GM12891 (cell line): ENCODE measurements at regions not wholly inside any gene's neighbourhood (a gene's known extent, or its start where the extent isn't known, plus 50 kb on each side); places are given as distances from the start of the nearest gene placed in this dataset.

Source experiments
- DNase-seq: peaks from one replicate; pipeline ENCODE4 v3.0.0; 2011; ENCODE audit warnings: low spot score; ENCODE audit not compliant: insufficient read length
- FAIRE-seq: peaks from 2 replicates; lab custom pipeline; 2011; peaks lifted over from hg19 to GRCh38; lab: Jason Lieb, UNC
- PAX5 ChIP-seq: IDR thresholded peaks from 2 replicates; pipeline ENCODE4 v1.6.1; 2011; ENCODE audit warnings: low read length, moderate library complexity, mild to moderate bottlenecking; ENCODE audit not compliant: insufficient read depth, severe bottlenecking
- POLR2A ChIP-seq: IDR thresholded peaks from 2 replicates; pipeline ENCODE4 v1.6.1; 2011; ENCODE audit warnings: low read depth, low read length, control low read depth
- POLR2AphosphoS5 ChIP-seq: IDR thresholded peaks from 2 replicates; pipeline ENCODE4 v1.6.1; 2011; ENCODE audit warnings: low read depth, low read length, control low read depth
- POU2F2 ChIP-seq: IDR thresholded peaks from 2 replicates; pipeline ENCODE4 v1.6.1; 2011; ENCODE audit warnings: low read depth, mild to moderate bottlenecking, control low read depth, low read length, moderate library complexity
- SPI1 ChIP-seq: IDR thresholded peaks from 2 replicates; pipeline ENCODE4 v1.6.1; 2011; ENCODE audit warnings: low read depth, low read length, control low read depth
- TAF1 ChIP-seq: IDR thresholded peaks from 2 replicates; pipeline ENCODE4 v1.6.1; 2011; ENCODE audit warnings: low read depth, low read length, control low read depth

- FAIRE-seq, result no peak
- no peak for DNase-seq
- TF ChIP-seq POLR2A (no peak), TAF1 (no peak), POLR2AphosphoS5 (no peak), POU2F2 (no peak), PAX5 (no peak), SPI1 (no peak)
These were observed 555.5 kb upstream of the JARID2 start for GRCh38 chr6:14690120-14691056.

- TF ChIP-seq POLR2AphosphoS5 (no peak), SPI1 (no peak)
- DNase-seq (no peak), FAIRE-seq (no peak)
These were observed 553.7 kb upstream of the JARID2 start for GRCh38 chr6:14692208-14692607.

GRCh38 chr6:14693301-14694192 is 552.3 kb upstream of the JARID2 start:
- FAIRE-seq, result no peak
- DNase-seq, result no peak

GRCh38 chr6:14694308-14694707 is 551.6 kb upstream of the JARID2 start:
- TF ChIP-seq POLR2A (no peak), TAF1 (no peak), POU2F2 (no peak), POLR2AphosphoS5 (no peak), SPI1 (no peak), PAX5 (no peak)
- no peak for FAIRE-seq
- DNase-seq, result no peak

More at GRCh38 chr6:14693301-14694192, 552.3 kb upstream of the JARID2 start:
- TF ChIP-seq PAX5 (no peak), SPI1 (no peak), POLR2AphosphoS5 (no peak), POLR2A (no peak), TAF1 (no peak), POU2F2 (no peak)

- no peak for DNase-seq
- TF ChIP-seq POLR2AphosphoS5 (no peak), TAF1 (no peak), PAX5 (no peak), POLR2A (no peak), SPI1 (no peak), POU2F2 (no peak)
- no peak for FAIRE-seq
These were observed 550.3 kb upstream of the JARID2 start for GRCh38 chr6:14695579-14695978.

GRCh38 chr6:14696367-14696766 is 549.5 kb upstream of the JARID2 start:
- DNase-seq (no peak), FAIRE-seq (no peak)
- TF ChIP-seq POLR2A (no peak), PAX5 (no peak), TAF1 (no peak), POLR2AphosphoS5 (no peak), SPI1 (no peak)

GRCh38 chr6:14697427-14697826 is 548.4 kb upstream of the JARID2 start:
- no peak for TF ChIP-seq POLR2AphosphoS5
- TF ChIP-seq TAF1, result no peak
- TF ChIP-seq SPI1, result no peak
- no peak for TF ChIP-seq POLR2A
- TF ChIP-seq POU2F2, result no peak
- no peak for TF ChIP-seq PAX5
- FAIRE-seq, result no peak
- no peak for DNase-seq

- TF ChIP-seq POU2F2 (no peak), POLR2A (no peak), TAF1 (no peak), POLR2AphosphoS5 (no peak), SPI1 (no peak), PAX5 (no peak)
- DNase-seq (no peak), FAIRE-seq (no peak)
These were observed 545.9 kb upstream of the JARID2 start for GRCh38 chr6:14699803-14700601.

- no peak for DNase-seq
- FAIRE-seq, result no peak
- TF ChIP-seq POLR2AphosphoS5 (no peak), POLR2A (no peak), PAX5 (no peak), SPI1 (no peak), TAF1 (no peak)
These were observed 543.9 kb upstream of the JARID2 start for GRCh38 chr6:14701946-14702345.
